ENCODE measurements at regions not wholly inside any gene's neighbourhood (a gene's known extent, or its start where the extent isn't known, plus 50 kb on each side); places are given as distances from the start of the nearest gene placed in this dataset.
A peak's percentile ranks its signal among the peaks of the same experiment; 100 is the strongest.

- DNase-seq (ENCODE audit: low spot score) = no peak
Measured at GRCh38 chr1:218642033-218642948, 297.2 kb downstream of the TGFB2 start.

- no peak for DNase-seq (ENCODE audit: low spot score)
Measured at GRCh38 chr1:218643281-218643680, 298.1 kb downstream of the TGFB2 start.

DNA sequence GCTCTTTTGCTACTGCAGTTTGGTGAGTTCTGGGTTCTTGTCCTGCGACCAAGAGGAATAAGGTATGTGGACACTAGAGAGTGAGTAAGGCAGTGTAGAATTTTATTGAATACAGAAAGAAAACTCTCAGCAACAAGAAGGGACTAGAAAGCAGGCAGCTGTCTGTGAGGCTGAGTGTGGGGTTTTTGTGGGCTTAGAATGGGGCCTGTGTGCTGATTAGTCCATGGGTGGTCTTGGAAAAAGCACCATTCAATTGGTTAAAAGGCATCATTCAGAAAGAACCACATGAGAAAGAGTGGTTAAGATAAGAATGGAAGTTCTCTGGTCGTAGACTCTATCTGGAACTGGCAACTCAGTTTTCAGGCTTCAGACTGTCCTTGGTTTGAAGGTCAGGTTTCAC lies 298.8 kb downstream of the TGFB2 start:
- no peak for DNase-seq (ENCODE audit: low spot score)

DNA sequence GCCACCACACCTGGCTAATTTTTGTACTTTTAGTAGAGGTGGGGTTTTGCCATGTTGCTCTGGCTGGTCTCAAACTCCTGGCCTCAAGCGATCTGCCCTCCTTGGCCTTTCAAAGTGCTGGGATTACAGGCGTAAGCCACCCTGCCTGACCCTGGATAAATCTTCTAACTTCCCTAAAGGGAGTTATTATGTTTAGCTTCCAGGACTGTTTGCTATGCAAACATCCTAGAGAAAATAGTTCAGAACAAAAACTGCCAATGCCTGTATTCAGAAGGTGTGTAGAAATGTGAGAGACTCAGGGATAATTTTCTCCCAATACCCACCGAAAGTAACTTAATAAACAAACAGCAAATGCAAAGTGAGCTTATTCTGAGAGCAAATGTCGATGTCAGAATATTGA lies 301.2 kb downstream of the TGFB2 start:
- no peak for DNase-seq (ENCODE audit: low spot score)

GRCh38 chr1:218656301-218657037 lies 311.3 kb downstream of the TGFB2 start:
- DNase-seq (ENCODE audit: low spot score) = no peak

GRCh38 chr1:218658269-218658668 lies 313.1 kb downstream of the TGFB2 start:
- no peak for DNase-seq (ENCODE audit: low spot score)

GRCh38 chr1:218658899-218659298 lies 313.8 kb downstream of the TGFB2 start:
- no peak for DNase-seq (ENCODE audit: low spot score)

DNA sequence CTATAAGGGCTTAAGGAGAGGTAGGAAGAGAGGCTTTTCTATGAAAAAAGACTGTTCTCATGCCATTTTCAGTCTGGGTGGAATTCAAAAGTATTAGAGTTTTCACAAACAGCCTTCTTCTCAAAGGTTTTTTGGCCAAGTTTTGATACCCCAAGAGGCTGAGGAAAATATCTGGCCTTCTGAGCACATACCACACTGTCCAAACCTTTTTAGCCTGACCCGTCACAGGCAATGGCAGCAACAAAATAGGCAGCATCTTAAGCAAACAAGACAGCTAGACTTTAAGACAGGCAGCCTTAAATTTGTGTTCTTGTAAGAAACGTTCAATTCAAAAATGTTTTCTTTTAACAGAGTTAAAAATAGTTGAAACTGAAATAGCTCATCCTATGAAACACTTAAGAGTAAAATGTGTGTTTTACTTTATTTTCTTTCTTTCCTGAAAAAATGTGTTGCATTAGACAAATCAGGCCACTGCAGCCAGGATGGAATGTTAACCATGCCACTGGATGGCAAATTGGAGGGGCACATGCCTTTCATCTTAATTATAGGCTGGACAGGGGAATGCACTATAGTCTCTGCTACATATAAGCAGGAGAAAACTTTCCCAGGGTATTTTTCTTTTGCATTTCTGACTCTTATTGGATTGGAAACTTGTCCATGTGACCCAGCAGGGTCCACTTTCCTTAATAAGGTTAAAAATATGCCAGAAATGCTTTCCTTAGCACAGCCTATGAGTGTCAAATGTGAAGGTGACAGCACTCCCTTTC lies 315.0 kb downstream of the TGFB2 start:
- DNase-seq (ENCODE audit: low spot score) = no peak

DNA sequence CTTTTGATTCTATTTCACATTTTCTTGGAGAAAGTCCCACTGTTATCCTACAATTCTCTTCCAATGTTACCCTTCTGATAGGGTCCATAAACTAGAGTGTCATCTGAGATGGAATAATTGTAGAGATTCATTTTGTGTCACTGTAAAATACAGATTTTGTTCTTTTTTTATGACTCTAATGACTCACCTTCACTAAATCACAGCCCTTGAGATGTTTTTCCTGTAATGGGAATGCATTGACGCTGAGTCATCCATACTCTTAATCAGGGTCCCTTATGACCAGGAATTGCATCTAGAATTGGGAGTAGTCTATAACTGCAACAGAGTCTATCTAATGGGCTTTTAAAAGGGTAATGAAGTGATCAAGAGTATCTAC lies 315.5 kb downstream of the TGFB2 start:
- DNase-seq (ENCODE audit: low spot score) = no peak

DNA sequence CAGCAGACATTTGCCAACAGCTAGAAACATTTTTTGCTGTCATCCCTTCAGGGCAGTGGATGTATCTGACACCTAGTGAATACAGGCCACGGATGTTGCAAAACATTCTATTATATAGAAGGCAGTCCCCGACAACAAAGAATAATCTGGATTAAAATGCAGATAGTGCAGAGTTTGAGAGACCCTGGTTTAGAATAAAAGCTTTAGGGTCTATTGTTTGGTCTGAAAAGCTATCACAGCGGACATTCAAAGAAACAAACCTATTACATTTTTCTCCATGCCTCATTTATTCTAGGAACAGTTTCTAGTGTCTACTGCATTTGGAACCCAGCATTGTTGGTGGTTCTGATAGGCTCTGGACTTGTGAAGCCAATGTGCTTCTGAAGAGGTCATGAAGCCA lies 316.3 kb downstream of the TGFB2 start:
- no peak for DNase-seq (ENCODE audit: low spot score)

DNA sequence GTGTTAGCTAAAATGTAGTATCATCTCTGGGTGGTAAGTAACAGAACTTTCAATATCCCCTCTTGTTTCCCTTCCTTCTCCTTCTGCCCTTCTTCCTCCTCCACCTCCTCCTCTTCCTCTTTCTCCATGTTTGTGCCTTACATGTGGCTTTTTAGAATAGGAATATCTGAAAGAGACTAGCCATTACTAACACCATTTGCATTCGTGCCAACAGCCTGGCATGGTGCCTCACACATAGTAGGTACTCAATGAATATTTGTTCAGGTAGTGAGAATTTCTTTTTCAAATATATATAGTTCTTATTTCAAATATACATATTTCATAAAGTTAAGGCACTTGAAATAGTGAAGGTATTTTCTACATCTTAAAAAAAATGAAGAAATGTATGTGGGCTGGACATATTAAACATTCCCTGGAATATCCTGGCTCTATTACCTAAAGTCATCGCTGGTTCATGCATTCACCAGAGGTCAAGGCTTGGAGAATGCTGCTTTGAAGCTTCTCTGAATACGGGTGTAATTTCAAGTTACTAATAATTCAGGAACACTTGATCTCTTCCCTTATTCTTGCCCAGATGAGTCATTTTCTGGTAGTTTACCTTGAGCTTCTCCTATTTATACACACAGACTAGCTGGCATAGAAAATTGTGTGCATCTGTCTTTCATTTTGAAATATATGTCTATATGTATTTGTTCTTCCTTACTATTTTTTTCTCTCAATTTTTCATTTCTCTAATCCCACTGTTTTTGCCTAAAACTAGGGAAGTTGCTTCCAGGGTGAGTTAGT lies 319.4 kb downstream of the TGFB2 start:
- DNase-seq (ENCODE audit: low spot score) = no peak

GRCh38 chr1:218665221-218665620 lies 320.1 kb downstream of the TGFB2 start:
- DNase-seq (ENCODE audit: low spot score) = peak; percentile 87

DNA sequence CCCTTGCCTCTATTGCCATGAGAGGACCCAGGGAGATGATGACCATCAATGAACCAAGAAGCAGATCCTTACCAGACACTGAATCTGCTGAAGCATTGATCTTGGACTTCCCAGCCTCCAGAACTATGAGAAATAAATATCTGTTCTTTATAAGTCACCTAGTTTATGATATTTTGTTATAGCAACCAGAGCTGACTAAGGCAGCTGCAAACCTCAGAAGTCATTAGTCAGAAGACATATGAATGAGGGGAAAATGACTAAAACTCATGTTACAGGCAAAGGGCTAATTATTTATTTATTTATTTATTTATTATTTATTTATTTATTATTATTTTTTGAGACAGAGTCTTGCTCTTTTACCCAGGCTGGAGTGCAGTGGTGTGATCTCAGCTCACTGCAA lies 321.1 kb downstream of the TGFB2 start:
- DNase-seq (ENCODE audit: low spot score) = no peak

GRCh38 chr1:218667781-218668516 lies 322.8 kb downstream of the TGFB2 start:
- DNase-seq (ENCODE audit: low spot score) = no peak

DNA sequence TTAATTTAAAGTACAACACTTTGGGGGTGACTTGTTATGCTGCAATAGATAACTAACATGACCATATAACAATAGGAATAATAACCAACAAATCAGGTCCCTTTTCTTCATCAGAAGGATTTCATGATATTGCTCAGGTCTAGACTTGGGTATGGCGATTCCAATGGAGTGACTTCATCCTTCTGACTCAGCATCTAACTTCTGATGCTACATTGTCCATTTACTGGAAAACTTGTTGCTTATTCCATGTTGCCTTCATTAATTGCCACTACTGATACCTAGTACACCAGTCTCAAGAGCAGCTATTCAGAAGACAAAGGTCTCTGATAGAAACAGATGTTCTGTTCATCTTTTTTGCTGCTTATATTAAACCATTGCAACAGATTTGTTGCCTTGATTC lies 324.3 kb downstream of the TGFB2 start:
- DNase-seq (ENCODE audit: low spot score) = no peak

DNA sequence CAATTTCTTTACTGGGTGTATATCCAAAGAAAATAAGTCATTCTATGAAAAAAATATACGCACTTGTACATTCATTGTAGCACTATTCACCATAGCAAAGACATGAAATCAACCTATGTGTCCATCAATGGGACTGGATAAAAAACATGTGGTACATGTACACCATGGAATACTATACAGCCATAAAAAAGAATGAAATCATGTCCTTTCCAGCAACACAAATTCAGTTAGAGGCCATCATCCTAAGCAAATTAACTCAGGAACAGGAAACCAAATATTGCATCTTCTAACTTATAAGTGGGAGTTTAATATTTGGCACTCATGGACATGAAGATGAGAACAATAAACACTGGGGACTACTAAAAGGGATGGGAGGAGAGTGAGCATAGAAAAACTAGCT lies 325.7 kb downstream of the TGFB2 start:
- no peak for DNase-seq (ENCODE audit: low spot score)

DNA sequence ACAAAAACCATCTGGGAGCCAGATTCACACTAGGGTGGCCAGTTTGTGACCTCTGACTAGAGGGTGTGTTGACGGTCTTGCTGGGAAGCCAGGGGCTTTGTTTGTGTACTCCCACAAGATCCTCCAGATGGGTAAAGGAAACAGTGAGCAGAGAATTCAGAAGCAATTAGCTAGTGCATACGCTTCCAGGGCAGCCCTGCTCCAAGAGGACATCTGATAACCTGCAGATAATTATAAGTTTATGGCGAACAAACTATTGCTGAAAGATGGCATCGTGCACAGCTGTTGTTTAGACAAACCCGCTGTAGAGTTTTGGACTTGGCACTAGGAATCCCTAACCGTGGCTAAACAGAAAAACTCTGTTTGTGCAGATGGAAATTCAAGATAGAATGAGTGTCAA lies 326.4 kb downstream of the TGFB2 start:
- no peak for DNase-seq (ENCODE audit: low spot score)

- no peak for DNase-seq (ENCODE audit: low spot score)
Measured at GRCh38 chr1:218673170-218673569, 328.0 kb downstream of the TGFB2 start.

DNA sequence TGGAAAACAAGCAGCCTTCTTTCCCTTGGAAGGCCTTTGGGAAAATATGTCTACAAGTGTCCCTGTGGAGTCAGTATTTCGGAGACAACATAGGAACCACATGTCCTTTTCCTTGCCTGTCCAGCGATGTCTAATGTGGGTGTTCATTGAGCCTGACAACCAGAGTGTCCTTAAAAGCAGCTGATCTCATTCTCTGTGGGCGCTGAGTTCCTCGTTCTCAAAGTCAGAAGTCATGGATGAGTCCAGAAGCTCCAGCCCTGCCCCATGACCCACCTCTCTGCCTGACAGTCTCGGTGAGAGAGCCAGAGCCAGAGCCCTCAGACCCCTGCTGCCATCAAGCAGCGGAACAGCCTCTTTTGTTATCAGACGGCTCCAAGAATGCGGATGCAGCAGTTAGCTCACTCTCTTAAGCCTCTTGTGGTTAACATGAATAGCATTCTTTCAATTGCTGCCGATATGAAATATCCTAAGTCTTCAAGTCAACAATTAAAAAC lies 329.2 kb downstream of the TGFB2 start:
- no peak for DNase-seq (ENCODE audit: low spot score)

DNA sequence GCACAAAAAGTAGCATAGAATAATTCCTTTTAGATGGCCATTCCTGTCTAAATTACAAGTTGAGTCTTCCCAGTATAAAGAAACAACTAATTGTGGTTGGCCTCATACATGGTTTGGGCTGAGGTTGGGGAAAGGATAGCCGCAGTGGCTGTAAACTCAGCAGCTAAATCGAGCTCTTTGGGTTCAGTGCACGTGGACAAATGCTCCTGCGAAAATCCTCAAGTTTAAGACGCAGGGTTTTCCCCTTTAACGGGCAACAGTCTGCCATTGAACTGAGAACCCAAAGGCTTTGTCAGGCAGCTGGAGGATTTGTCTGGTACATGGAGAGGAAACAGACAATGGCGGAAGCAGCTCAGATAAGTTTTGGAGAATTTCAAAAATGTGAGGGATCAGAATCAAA lies 331.9 kb downstream of the TGFB2 start:
- no peak for DNase-seq (ENCODE audit: low spot score)

DNA sequence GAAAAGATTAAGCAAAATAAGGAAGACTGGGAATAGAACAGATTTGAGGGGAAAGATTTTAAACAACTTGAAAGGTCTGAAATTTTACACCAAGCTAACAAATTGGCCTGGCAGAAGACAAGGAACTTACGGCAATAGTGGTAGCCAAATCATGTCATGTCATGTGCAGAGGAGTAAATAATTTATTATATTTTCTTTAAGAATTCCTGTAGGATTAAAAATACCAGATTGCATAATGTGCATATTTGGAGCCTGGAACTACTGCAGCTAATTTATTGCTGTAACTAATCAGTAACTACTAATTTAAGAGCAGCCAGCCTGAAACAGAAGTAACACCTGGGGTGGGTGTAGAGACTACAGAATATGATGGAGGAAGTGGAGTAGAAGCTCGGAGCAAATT lies 334.3 kb downstream of the TGFB2 start:
- DNase-seq (ENCODE audit: low spot score) = no peak

Measured in Ammon's horn (tissue), 1 donor.